ENCODE measurements at regions not wholly inside any gene's neighbourhood (a gene's known extent, or its start where the extent isn't known, plus 50 kb on each side); places are given as distances from the start of the nearest gene placed in this dataset.

DNA sequence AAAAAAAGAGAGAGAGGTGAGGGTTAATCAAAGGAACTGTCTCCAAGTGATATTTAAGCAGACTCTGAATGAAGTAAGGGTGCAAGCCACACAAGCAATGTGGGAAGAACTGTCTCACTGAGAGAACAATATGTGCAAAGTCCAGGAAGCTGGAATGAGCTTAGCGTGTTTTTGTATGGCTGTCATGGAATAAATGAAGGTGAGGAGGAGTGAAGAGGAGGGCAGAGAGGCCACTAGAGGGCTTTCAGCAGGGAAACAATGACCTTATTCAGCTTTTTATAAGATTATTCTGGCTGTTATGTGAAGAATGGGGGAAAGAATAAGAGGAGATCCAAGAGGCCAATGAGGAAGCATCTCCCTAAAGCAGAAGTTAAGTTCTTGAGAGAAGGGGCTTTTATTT is 86.9 kb upstream of the COL8A1 start:
- peaks cover 1% of the 10 kb centered on the region for H3K9me3 Mint-ChIP-seq (ENCODE audit: unreplicated experiment)
- no peak for FAIRE-seq

DNA sequence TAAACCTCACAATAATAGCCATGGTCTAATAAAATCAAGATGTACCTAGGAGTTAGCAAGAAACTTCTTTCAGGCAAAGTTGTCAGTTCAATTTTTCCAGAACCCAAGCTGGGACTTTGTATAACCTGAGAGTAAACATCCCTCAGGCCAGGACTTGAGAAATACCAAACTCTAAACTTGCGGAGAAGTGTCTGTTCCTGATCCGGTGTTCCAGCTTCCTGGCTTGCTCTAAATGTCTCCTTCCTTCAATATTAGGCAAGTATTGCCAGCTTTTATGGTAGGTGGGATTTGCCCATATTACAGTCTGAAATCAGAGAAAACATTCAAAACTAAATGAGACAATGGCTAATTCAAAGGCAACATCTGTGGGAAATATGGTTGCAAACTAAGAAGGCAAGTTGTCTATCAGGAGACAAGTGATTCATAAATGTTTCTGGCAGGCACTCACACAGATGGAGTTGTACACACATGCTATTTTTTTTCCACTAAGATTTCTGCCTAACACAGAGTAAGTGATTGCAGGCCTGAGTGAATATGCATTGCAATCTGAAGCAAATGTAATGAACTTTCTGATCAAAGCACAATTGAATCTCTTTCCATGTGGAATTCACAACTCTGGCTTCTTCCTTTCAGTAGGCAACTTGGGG is 88.3 kb upstream of the COL8A1 start:
- no peak overlapping the region for H3K4me2 ChIP-seq (ENCODE audit: low read length)
- TF ChIP-seq EZH2 (IDR thresholded peaks at IDR 0.05; ENCODE audit: insufficient read depth, low read length): no peak
- TF ChIP-seq, protein P1, sequence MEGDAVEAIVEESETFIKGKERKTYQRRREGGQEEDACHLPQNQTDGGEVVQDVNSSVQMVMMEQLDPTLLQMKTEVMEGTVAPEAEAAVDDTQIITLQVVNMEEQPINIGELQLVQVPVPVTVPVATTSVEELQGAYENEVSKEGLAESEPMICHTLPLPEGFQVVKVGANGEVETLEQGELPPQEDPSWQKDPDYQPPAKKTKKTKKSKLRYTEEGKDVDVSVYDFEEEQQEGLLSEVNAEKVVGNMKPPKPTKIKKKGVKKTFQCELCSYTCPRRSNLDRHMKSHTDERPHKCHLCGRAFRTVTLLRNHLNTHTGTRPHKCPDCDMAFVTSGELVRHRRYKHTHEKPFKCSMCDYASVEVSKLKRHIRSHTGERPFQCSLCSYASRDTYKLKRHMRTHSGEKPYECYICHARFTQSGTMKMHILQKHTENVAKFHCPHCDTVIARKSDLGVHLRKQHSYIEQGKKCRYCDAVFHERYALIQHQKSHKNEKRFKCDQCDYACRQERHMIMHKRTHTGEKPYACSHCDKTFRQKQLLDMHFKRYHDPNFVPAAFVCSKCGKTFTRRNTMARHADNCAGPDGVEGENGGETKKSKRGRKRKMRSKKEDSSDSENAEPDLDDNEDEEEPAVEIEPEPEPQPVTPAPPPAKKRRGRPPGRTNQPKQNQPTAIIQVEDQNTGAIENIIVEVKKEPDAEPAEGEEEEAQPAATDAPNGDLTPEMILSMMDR (IDR thresholded peaks at IDR 0.05; ENCODE audit: insufficient read depth, low read depth, low read length): no peak
- H4K20me1 ChIP-seq (ENCODE audit: insufficient read depth, low read length): no peaks in the 10 kb centered on the region
- Mint-ChIP-seq H3K36me3 (ENCODE audit: low read depth, unreplicated experiment) (no peaks in the 10 kb centered on the region), H3K9me3 (ENCODE audit: unreplicated experiment) (peaks cover 1% of the 10 kb centered on the region), H3K4me1 (ENCODE audit: low read depth, unreplicated experiment) (peaks cover 16% of the 10 kb centered on the region), H3K27me3 (ENCODE audit: low read depth, unreplicated experiment) (no peaks in the 10 kb centered on the region), H3K4me3 (ENCODE audit: unreplicated experiment) (no peak overlapping the region), H3K27ac (ENCODE audit: unreplicated experiment) (no peak overlapping the region)
- no peak for FAIRE-seq
- no peaks in the 10 kb centered on the region for H3K9me3 ChIP-seq (ENCODE audit: insufficient read depth, low read depth, low read length)
- DNase-seq (ENCODE audit: low read depth): peak; percentile 61
- H3K79me2 ChIP-seq (ENCODE audit: insufficient read depth, low read length): no peaks in the 10 kb centered on the region
- no peaks in the 10 kb centered on the region for H3K36me3 ChIP-seq (ENCODE audit: insufficient read depth, low read length)
- peaks cover under 1% of the 10 kb centered on the region for H3K4me1 ChIP-seq (ENCODE audit: insufficient read depth, low read length)
- no peak overlapping the region for H2AFZ ChIP-seq (ENCODE audit: low read depth, low read length)
- no peaks in the 10 kb centered on the region for H3K27me3 ChIP-seq (ENCODE audit: insufficient read depth, low read length)
- H3K4me3 ChIP-seq (ENCODE audit: insufficient read depth, low read depth, low read length): no peak overlapping the region
- no peak overlapping the region for H3K27ac ChIP-seq (ENCODE audit: low read depth, low read length)
- no peak overlapping the region for H3K9ac ChIP-seq (ENCODE audit: low read length)

More for the DNA sequence above, 86.9 kb upstream of the COL8A1 start:
- Histone ChIP-seq H3K4me3 (ENCODE audit: insufficient read depth, low read depth, low read length) (no peak overlapping the region), H2AFZ (ENCODE audit: low read depth, low read length) (no peak overlapping the region), H3K36me3 (ENCODE audit: insufficient read depth, low read length) (no peaks in the 10 kb centered on the region), H3K4me1 (ENCODE audit: insufficient read depth, low read length) (no peaks in the 10 kb centered on the region), H3K27ac (ENCODE audit: low read depth, low read length) (no peak overlapping the region), H3K9me3 (ENCODE audit: insufficient read depth, low read depth, low read length) (no peaks in the 10 kb centered on the region), H3K79me2 (ENCODE audit: insufficient read depth, low read length) (no peaks in the 10 kb centered on the region), H3K27me3 (ENCODE audit: insufficient read depth, low read length) (no peaks in the 10 kb centered on the region), H4K20me1 (ENCODE audit: insufficient read depth, low read length) (no peaks in the 10 kb centered on the region), H3K4me2 (ENCODE audit: low read length) (no peak overlapping the region), H3K9ac (ENCODE audit: low read length) (no peak overlapping the region)
- TF ChIP-seq, protein P1 (IDR thresholded peaks at IDR 0.05; ENCODE audit: insufficient read depth, low read depth, low read length): peak; percentile 20
- no peak for TF ChIP-seq EZH2 (IDR thresholded peaks at IDR 0.05; ENCODE audit: insufficient read depth, low read length)
- no peak overlapping the region for H3K27ac Mint-ChIP-seq (ENCODE audit: unreplicated experiment)
- no peaks in the 10 kb centered on the region for H3K36me3 Mint-ChIP-seq (ENCODE audit: low read depth, unreplicated experiment)
- H3K4me3 Mint-ChIP-seq (ENCODE audit: unreplicated experiment): no peak overlapping the region
- DNase-seq (ENCODE audit: low read depth): no peak
- no peaks in the 10 kb centered on the region for H3K27me3 Mint-ChIP-seq (ENCODE audit: low read depth, unreplicated experiment)
- H3K4me1 Mint-ChIP-seq (ENCODE audit: low read depth, unreplicated experiment): peaks cover 8% of the 10 kb centered on the region

DNA sequence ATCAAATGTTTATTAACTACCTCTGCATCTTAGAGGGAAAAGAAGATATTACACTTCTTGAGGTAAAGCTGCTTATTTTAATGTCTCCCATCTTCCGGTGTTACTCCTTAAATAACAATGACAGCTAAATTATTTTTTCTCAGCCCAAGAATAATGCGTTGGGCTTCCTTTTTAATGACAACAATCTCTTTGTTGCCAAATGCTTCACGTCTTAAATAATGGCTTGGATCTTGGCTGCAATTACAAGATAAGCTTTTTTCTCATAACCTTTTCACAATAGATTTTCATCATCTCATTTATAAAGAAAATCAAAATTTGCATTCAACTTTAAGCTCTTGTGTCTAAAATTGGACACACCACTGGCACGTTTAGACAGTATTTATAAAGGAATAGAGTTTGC is 89.2 kb upstream of the COL8A1 start:
- no peaks in the 10 kb centered on the region for H3K36me3 Mint-ChIP-seq (ENCODE audit: low read depth, unreplicated experiment)
- Histone ChIP-seq H2AFZ (ENCODE audit: low read depth, low read length) (no peak overlapping the region), H3K9ac (ENCODE audit: low read length) (no peak overlapping the region), H3K9me3 (ENCODE audit: insufficient read depth, low read depth, low read length) (no peaks in the 10 kb centered on the region), H3K4me2 (ENCODE audit: low read length) (no peak overlapping the region), H3K79me2 (ENCODE audit: insufficient read depth, low read length) (no peaks in the 10 kb centered on the region), H3K27ac (ENCODE audit: low read depth, low read length) (no peak overlapping the region), H3K36me3 (ENCODE audit: insufficient read depth, low read length) (no peaks in the 10 kb centered on the region), H3K4me1 (ENCODE audit: insufficient read depth, low read length) (peaks cover 5% of the 10 kb centered on the region), H3K4me3 (ENCODE audit: insufficient read depth, low read depth, low read length) (no peak overlapping the region), H4K20me1 (ENCODE audit: insufficient read depth, low read length) (no peaks in the 10 kb centered on the region), H3K27me3 (ENCODE audit: insufficient read depth, low read length) (no peaks in the 10 kb centered on the region)
- FAIRE-seq (no peak), DNase-seq (ENCODE audit: low read depth) (peak; percentile 18)
- H3K4me1 Mint-ChIP-seq (ENCODE audit: low read depth, unreplicated experiment): peaks cover 21% of the 10 kb centered on the region
- no peaks in the 10 kb centered on the region for H3K27me3 Mint-ChIP-seq (ENCODE audit: low read depth, unreplicated experiment)
- TF ChIP-seq EZH2 (IDR thresholded peaks at IDR 0.05; ENCODE audit: insufficient read depth, low read length): no peak
- TF ChIP-seq, protein P1 (IDR thresholded peaks at IDR 0.05; ENCODE audit: insufficient read depth, low read depth, low read length): no peak
- H3K9me3 Mint-ChIP-seq (ENCODE audit: unreplicated experiment): peaks cover under 1% of the 10 kb centered on the region
- no peak overlapping the region for H3K27ac Mint-ChIP-seq (ENCODE audit: unreplicated experiment)
- H3K4me3 Mint-ChIP-seq (ENCODE audit: unreplicated experiment): no peak overlapping the region
